ENCODE measurements at regions not wholly inside any gene's neighbourhood (a gene's known extent, or its start where the extent isn't known, plus 50 kb on each side); places are given as distances from the start of the nearest gene placed in this dataset.

- Histone ChIP-seq H3K9ac (ENCODE audit: low read length in 2 of 2) (no peak overlapping the region), H3K4me1 (ENCODE audit: control insufficient read depth, insufficient read depth, low read length) (no peaks in the 10 kb centered on the region), H3K27ac (ENCODE audit: low read length) (no peak overlapping the region), H3K36me3 (ENCODE audit: control insufficient read depth in 2 of 2, insufficient read depth in 2 of 2, low read length in 2 of 2) (no peaks in the 10 kb centered on the region), H3K4me3 (ENCODE audit: low read length in 2 of 2) (no peak overlapping the region), H3K27me3 (ENCODE audit: control insufficient read depth in 1 of 2, insufficient read depth in 2 of 2, low read length in 2 of 2) (no peaks in the 10 kb centered on the region), H3K9me3 (ENCODE audit: control insufficient read depth in 2 of 2, low read length in 2 of 2) (peaks cover 0 to 1% of the 10 kb centered on the region in 2 donors)
Measured at GRCh38 chr22:49574881-49575702, 252.6 kb downstream of the BRD1 start.

GRCh38 chr22:49574205-49574880 is 253.3 kb downstream of the BRD1 start:
- Histone ChIP-seq H3K9ac (ENCODE audit: low read length in 2 of 2) (no peak overlapping the region), H3K27ac (ENCODE audit: low read length) (no peak overlapping the region), H3K27me3 (ENCODE audit: control insufficient read depth in 1 of 2, insufficient read depth in 2 of 2, low read length in 2 of 2) (no peaks in the 10 kb centered on the region), H3K4me1 (ENCODE audit: control insufficient read depth, insufficient read depth, low read length) (no peaks in the 10 kb centered on the region), H3K9me3 (ENCODE audit: control insufficient read depth in 2 of 2, low read length in 2 of 2) (no peaks in the 10 kb centered on the region), H3K4me3 (ENCODE audit: low read length in 2 of 2) (no peak overlapping the region), H3K36me3 (ENCODE audit: control insufficient read depth in 2 of 2, insufficient read depth in 2 of 2, low read length in 2 of 2) (no peaks in the 10 kb centered on the region)

GRCh38 chr22:49573109-49573765 is 254.4 kb downstream of the BRD1 start:
- H3K27ac ChIP-seq (ENCODE audit: low read length), result no peak overlapping the region
- no peaks in the 10 kb centered on the region for H3K27me3 ChIP-seq (ENCODE audit: control insufficient read depth in 1 of 2, insufficient read depth in 2 of 2, low read length in 2 of 2)
- no peaks in the 10 kb centered on the region for H3K4me1 ChIP-seq (ENCODE audit: control insufficient read depth, insufficient read depth, low read length)
- no peak overlapping the region for H3K9ac ChIP-seq (ENCODE audit: low read length in 2 of 2)
- H3K36me3 ChIP-seq (ENCODE audit: control insufficient read depth in 2 of 2, insufficient read depth in 2 of 2, low read length in 2 of 2), result no peaks in the 10 kb centered on the region
- no peak overlapping the region for H3K4me3 ChIP-seq (ENCODE audit: low read length in 2 of 2)
- no peaks in the 10 kb centered on the region for H3K9me3 ChIP-seq (ENCODE audit: control insufficient read depth in 2 of 2, low read length in 2 of 2)

GRCh38 chr22:49571326-49571725 is 256.3 kb downstream of the BRD1 start:
- Histone ChIP-seq H3K9ac (ENCODE audit: low read length in 2 of 2) (no peak overlapping the region), H3K27me3 (ENCODE audit: control insufficient read depth in 1 of 2, insufficient read depth in 2 of 2, low read length in 2 of 2) (no peaks in the 10 kb centered on the region), H3K36me3 (ENCODE audit: control insufficient read depth in 2 of 2, insufficient read depth in 2 of 2, low read length in 2 of 2) (no peaks in the 10 kb centered on the region), H3K27ac (ENCODE audit: low read length) (no peak overlapping the region), H3K9me3 (ENCODE audit: control insufficient read depth in 2 of 2, low read length in 2 of 2) (no peaks in the 10 kb centered on the region), H3K4me3 (ENCODE audit: low read length in 2 of 2) (no peak overlapping the region), H3K4me1 (ENCODE audit: control insufficient read depth, insufficient read depth, low read length) (no peaks in the 10 kb centered on the region)

- no peak overlapping the region for H3K27ac ChIP-seq (ENCODE audit: low read length)
- H3K9me3 ChIP-seq (ENCODE audit: control insufficient read depth in 2 of 2, low read length in 2 of 2), result no peaks in the 10 kb centered on the region
- no peaks in the 10 kb centered on the region for H3K36me3 ChIP-seq (ENCODE audit: control insufficient read depth in 2 of 2, insufficient read depth in 2 of 2, low read length in 2 of 2)
- H3K4me3 ChIP-seq (ENCODE audit: low read length in 2 of 2), result no peak overlapping the region
- no peaks in the 10 kb centered on the region for H3K4me1 ChIP-seq (ENCODE audit: control insufficient read depth, insufficient read depth, low read length)
- H3K27me3 ChIP-seq (ENCODE audit: control insufficient read depth in 1 of 2, insufficient read depth in 2 of 2, low read length in 2 of 2), result no peaks in the 10 kb centered on the region
- H3K9ac ChIP-seq (ENCODE audit: low read length in 2 of 2), result no peak overlapping the region
Measured at GRCh38 chr22:49570032-49570848, 257.4 kb downstream of the BRD1 start.

- Histone ChIP-seq H3K4me1 (ENCODE audit: control insufficient read depth, insufficient read depth, low read length) (no peaks in the 10 kb centered on the region), H3K9me3 (ENCODE audit: control insufficient read depth in 2 of 2, low read length in 2 of 2) (no peaks in the 10 kb centered on the region), H3K36me3 (ENCODE audit: control insufficient read depth in 2 of 2, insufficient read depth in 2 of 2, low read length in 2 of 2) (no peaks in the 10 kb centered on the region), H3K4me3 (ENCODE audit: low read length in 2 of 2) (no peak overlapping the region), H3K27me3 (ENCODE audit: control insufficient read depth in 1 of 2, insufficient read depth in 2 of 2, low read length in 2 of 2) (no peaks in the 10 kb centered on the region), H3K27ac (ENCODE audit: low read length) (no peak overlapping the region), H3K9ac (ENCODE audit: low read length in 2 of 2) (no peak overlapping the region)
Measured at GRCh38 chr22:49569286-49570031, 258.2 kb downstream of the BRD1 start.

- Histone ChIP-seq H3K9me3 (ENCODE audit: control insufficient read depth in 2 of 2, low read length in 2 of 2) (no peaks in the 10 kb centered on the region), H3K9ac (ENCODE audit: low read length in 2 of 2) (no peak overlapping the region), H3K27ac (ENCODE audit: low read length) (no peak overlapping the region), H3K27me3 (ENCODE audit: control insufficient read depth in 1 of 2, insufficient read depth in 2 of 2, low read length in 2 of 2) (no peaks in the 10 kb centered on the region), H3K36me3 (ENCODE audit: control insufficient read depth in 2 of 2, insufficient read depth in 2 of 2, low read length in 2 of 2) (no peaks in the 10 kb centered on the region), H3K4me1 (ENCODE audit: control insufficient read depth, insufficient read depth, low read length) (no peaks in the 10 kb centered on the region), H3K4me3 (ENCODE audit: low read length in 2 of 2) (no peak overlapping the region)
Measured at GRCh38 chr22:49568751-49569285, 258.9 kb downstream of the BRD1 start.

GRCh38 chr22:49567899-49568750 is 259.5 kb downstream of the BRD1 start:
- no peak overlapping the region for H3K9ac ChIP-seq (ENCODE audit: low read length in 2 of 2)
- H3K9me3 ChIP-seq (ENCODE audit: control insufficient read depth in 2 of 2, low read length in 2 of 2), result no peaks in the 10 kb centered on the region
- no peak overlapping the region for H3K27ac ChIP-seq (ENCODE audit: low read length)
- no peaks in the 10 kb centered on the region for H3K36me3 ChIP-seq (ENCODE audit: control insufficient read depth in 2 of 2, insufficient read depth in 2 of 2, low read length in 2 of 2)
- no peak overlapping the region for H3K4me3 ChIP-seq (ENCODE audit: low read length in 2 of 2)
- H3K27me3 ChIP-seq (ENCODE audit: control insufficient read depth in 1 of 2, insufficient read depth in 2 of 2, low read length in 2 of 2), result no peaks in the 10 kb centered on the region
- no peaks in the 10 kb centered on the region for H3K4me1 ChIP-seq (ENCODE audit: control insufficient read depth, insufficient read depth, low read length)

GRCh38 chr22:49566693-49567092 is 261.0 kb downstream of the BRD1 start:
- Histone ChIP-seq H3K4me1 (ENCODE audit: control insufficient read depth, insufficient read depth, low read length) (no peaks in the 10 kb centered on the region), H3K9ac (ENCODE audit: low read length in 2 of 2) (no peak overlapping the region), H3K27me3 (ENCODE audit: control insufficient read depth in 1 of 2, insufficient read depth in 2 of 2, low read length in 2 of 2) (no peaks in the 10 kb centered on the region), H3K27ac (ENCODE audit: low read length) (no peak overlapping the region), H3K36me3 (ENCODE audit: control insufficient read depth in 2 of 2, insufficient read depth in 2 of 2, low read length in 2 of 2) (no peaks in the 10 kb centered on the region), H3K4me3 (ENCODE audit: low read length in 2 of 2) (no peak overlapping the region), H3K9me3 (ENCODE audit: control insufficient read depth in 2 of 2, low read length in 2 of 2) (peaks cover 0 to 2% of the 10 kb centered on the region in 2 donors)

Measured in stomach smooth muscle (tissue), 2 donors.